Panc1 (cell line): ENCODE measurements at regions not wholly inside any gene's neighbourhood (a gene's known extent, or its start where the extent isn't known, plus 50 kb on each side); places are given as distances from the start of the nearest gene placed in this dataset.
"Not testable (repeated sequence)": the region's sequence is repeated elsewhere in the genome, so short reads cannot be mapped to it uniquely, and the experiment has no call there.

ENCODE experiments used
- SIN3A ChIP-seq: IDR thresholded peaks from 2 replicates; pipeline ENCODE4 v1.6.1; 2012; ENCODE audit warnings: low read depth, mild to moderate bottlenecking, low read length, moderate library complexity, borderline replicate concordance; ENCODE audit not compliant: insufficient read depth
- TF ChIP-seq, protein P1 (sequence below): fragments of 450-650 bp; IDR thresholded peaks from 2 replicates; pipeline ENCODE4 v1.5.1; 2017; ENCODE audit warnings: mild to moderate bottlenecking

- TF ChIP-seq, protein P1, sequence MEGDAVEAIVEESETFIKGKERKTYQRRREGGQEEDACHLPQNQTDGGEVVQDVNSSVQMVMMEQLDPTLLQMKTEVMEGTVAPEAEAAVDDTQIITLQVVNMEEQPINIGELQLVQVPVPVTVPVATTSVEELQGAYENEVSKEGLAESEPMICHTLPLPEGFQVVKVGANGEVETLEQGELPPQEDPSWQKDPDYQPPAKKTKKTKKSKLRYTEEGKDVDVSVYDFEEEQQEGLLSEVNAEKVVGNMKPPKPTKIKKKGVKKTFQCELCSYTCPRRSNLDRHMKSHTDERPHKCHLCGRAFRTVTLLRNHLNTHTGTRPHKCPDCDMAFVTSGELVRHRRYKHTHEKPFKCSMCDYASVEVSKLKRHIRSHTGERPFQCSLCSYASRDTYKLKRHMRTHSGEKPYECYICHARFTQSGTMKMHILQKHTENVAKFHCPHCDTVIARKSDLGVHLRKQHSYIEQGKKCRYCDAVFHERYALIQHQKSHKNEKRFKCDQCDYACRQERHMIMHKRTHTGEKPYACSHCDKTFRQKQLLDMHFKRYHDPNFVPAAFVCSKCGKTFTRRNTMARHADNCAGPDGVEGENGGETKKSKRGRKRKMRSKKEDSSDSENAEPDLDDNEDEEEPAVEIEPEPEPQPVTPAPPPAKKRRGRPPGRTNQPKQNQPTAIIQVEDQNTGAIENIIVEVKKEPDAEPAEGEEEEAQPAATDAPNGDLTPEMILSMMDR = not testable (repeated sequence)
- not testable (repeated sequence) for TF ChIP-seq SIN3A
Observed at GRCh38 chr4:131725521-131725920, 1423.6 kb upstream of the PCDH10 start.
